Activated CD8-positive, alpha-beta T cell treated with anti-CD3 and anti-CD28 coated beads, Interleukin-2, amount 10 ng/mL, durations not matched to agents 7 days and 5 days (primary cell): ENCODE measurements at regions not wholly inside any gene's neighbourhood (a gene's known extent, or its start where the extent isn't known, plus 50 kb on each side); places are given as distances from the start of the nearest gene placed in this dataset.

ENCODE experiments used
- ATAC-seq: fragments of 150-1000 bp; cut with Tn5 transposase; one replicate; pipeline ENCODE4 v1.10.0; 2021; ENCODE audit warnings: moderate library complexity
- CTCF ChIA-PET: fragments of 350-600 bp; sonication (Branson Sonifier 250); formaldehyde crosslinking; loops from one replicate; lab custom pipeline; 2021; ENCODE audit warnings: antibody characterized with exemption; lab: Charles Lee
- POLR2A ChIA-PET: fragments of 350-600 bp; sonication (Branson Sonifier 250); formaldehyde crosslinking; loops from one replicate; lab custom pipeline; 2021; ENCODE audit warnings: antibody characterized with exemption; lab: Charles Lee
- DNase-seq: peaks from one replicate; pipeline ENCODE4 v3.0.0-alpha.2; 2020
- H3K27ac Mint-ChIP-seq: one replicate; pipeline ENCODE4 v1.8.0; 2021; ENCODE audit warnings: mild to moderate bottlenecking, mixed read lengths
- H3K27me3 Mint-ChIP-seq: one replicate; pipeline ENCODE4 v1.8.0; 2021; ENCODE audit warnings: low read depth, mixed read lengths
- H3K36me3 Mint-ChIP-seq: one replicate; pipeline ENCODE4 v1.8.0; 2021; ENCODE audit warnings: low read depth, mixed read lengths
- H3K4me1 Mint-ChIP-seq: one replicate; pipeline ENCODE4 v1.8.0; 2021; ENCODE audit warnings: low read depth, mixed read lengths
- H3K4me3 Mint-ChIP-seq: one replicate; pipeline ENCODE4 v1.8.0; 2021; ENCODE audit warnings: mild to moderate bottlenecking, mixed read lengths
- H3K9me3 Mint-ChIP-seq: one replicate; pipeline ENCODE4 v1.8.0; 2022; ENCODE audit warnings: mixed read lengths; ENCODE audit not compliant: insufficient read depth

DNA sequence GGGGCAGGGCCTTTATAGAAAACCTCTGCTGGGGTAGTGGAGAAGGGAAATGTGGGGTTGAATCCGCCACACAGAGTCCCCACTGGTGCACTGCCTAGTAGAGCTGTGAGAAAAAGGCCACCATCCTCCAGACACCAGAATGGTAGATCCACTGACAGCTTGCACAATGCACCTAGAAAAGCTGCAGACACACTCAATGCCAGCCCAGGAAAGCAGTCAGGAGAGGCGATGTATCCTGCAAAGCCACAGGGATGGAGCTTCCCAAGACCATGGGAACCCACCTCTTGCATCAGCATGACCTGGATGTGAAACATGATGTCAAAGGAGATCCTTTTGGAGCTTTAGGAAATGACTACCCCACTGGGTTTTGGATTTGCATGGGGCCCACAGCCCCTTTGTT, 958.0 kb upstream of the MIR17HG start:
- DNase-seq (no peak), ATAC-seq (no peak)
- no peaks in the 10 kb centered on the region for H3K4me1 Mint-ChIP-seq
- no peak overlapping the region for H3K27ac Mint-ChIP-seq
- peaks cover 26% of the 10 kb centered on the region for H3K9me3 Mint-ChIP-seq
- ChIA-PET CTCF (no interaction called here), POLR2A (no interaction called here)
- H3K4me3 Mint-ChIP-seq, result no peak overlapping the region
- no peaks in the 10 kb centered on the region for H3K36me3 Mint-ChIP-seq
- no peaks in the 10 kb centered on the region for H3K27me3 Mint-ChIP-seq

- POLR2A ChIA-PET, result no interaction called here
- Mint-ChIP-seq H3K9me3 (peaks cover 15% of the 10 kb centered on the region), H3K36me3 (no peaks in the 10 kb centered on the region), H3K4me3 (no peak overlapping the region), H3K4me1 (no peaks in the 10 kb centered on the region), H3K27ac (no peak overlapping the region), H3K27me3 (no peaks in the 10 kb centered on the region)
- ATAC-seq (no peak), DNase-seq (no peak)
- CTCF ChIA-PET, result no interaction called here
These were observed 954.1 kb upstream of the MIR17HG start for GRCh38 chr13:90393408-90393807.

DNA sequence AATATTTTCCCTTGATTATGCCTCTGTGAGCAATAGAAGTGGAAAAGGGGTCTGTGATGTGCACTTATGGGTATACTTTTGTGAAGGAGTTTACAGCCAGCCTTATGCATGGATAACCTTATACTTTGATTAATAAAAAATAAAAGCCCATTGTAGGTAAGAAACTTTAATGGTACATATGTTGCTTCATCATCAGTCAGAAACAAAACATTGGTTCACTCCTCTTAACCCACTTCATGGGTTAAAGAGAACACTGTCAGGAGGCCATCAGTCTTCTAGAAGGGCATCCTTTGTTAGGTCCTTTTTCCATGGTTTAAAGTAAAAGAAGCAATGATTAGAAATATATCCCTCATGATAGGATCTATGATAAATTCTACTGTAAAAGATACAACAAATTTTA, 952.1 kb upstream of the MIR17HG start:
- ChIA-PET POLR2A (no interaction called here), CTCF (no interaction called here)
- Mint-ChIP-seq H3K27ac (no peak overlapping the region), H3K4me1 (no peaks in the 10 kb centered on the region), H3K36me3 (no peaks in the 10 kb centered on the region), H3K27me3 (no peaks in the 10 kb centered on the region), H3K4me3 (no peak overlapping the region), H3K9me3 (peaks cover 14% of the 10 kb centered on the region)
- DNase-seq (no peak), ATAC-seq (no peak)

GRCh38 chr13:90395846-90396245, 951.6 kb upstream of the MIR17HG start:
- ChIA-PET CTCF (no interaction called here), POLR2A (no interaction called here)
- Mint-ChIP-seq H3K4me1 (no peaks in the 10 kb centered on the region), H3K27me3 (no peaks in the 10 kb centered on the region), H3K36me3 (no peaks in the 10 kb centered on the region), H3K9me3 (peaks cover 15% of the 10 kb centered on the region), H3K4me3 (no peak overlapping the region), H3K27ac (no peak overlapping the region)
- DNase-seq, result no peak
- no peak for ATAC-seq

DNA sequence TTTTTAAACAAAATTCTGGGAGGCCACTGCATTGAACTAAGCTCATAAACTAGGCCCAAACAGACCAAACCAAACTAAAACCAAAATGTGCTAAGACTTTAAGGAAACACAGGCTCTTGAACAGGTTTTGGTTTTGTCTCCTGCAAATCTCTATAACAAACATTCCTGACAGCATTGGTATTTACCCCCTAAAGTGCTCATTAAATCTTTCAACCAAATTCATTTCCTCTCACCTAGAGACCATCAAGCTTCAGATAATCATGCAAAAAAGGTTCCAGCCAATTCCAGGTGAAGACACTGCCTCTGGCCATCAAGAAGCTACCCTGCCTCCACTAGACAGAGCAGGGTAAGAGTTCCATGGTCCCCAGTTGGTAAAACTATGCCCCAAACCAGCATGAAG, 951.2 kb upstream of the MIR17HG start:
- H3K27ac Mint-ChIP-seq, result no peak overlapping the region
- no peaks in the 10 kb centered on the region for H3K36me3 Mint-ChIP-seq
- peaks cover 15% of the 10 kb centered on the region for H3K9me3 Mint-ChIP-seq
- no peaks in the 10 kb centered on the region for H3K27me3 Mint-ChIP-seq
- ATAC-seq, result no peak
- DNase-seq, result no peak
- no peaks in the 10 kb centered on the region for H3K4me1 Mint-ChIP-seq
- ChIA-PET POLR2A (no interaction called here), CTCF (no interaction called here)
- H3K4me3 Mint-ChIP-seq, result no peak overlapping the region

DNA sequence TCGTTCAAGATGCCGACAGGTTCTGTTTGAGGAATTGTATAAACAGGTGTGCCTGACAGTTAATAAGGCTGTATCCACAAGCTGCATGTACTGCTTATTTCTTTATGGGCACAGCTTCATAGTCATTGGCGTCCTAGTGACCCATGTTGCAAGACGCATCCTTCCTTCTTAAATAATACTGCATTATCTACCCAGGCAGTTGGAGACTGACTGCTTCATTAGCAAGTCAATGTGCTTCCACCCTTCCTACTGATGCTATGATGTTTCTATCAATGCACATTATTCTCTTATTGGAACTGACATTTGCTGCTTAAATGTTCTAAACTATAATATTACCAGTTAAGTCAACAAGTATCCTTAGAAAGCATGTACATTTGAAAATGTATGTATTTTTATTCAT, 950.0 kb upstream of the MIR17HG start:
- POLR2A ChIA-PET, result no interaction called here
- no peaks in the 10 kb centered on the region for H3K27me3 Mint-ChIP-seq
- no peak overlapping the region for H3K4me3 Mint-ChIP-seq
- CTCF ChIA-PET, result no interaction called here
- no peak for DNase-seq
- no peaks in the 10 kb centered on the region for H3K36me3 Mint-ChIP-seq
- no peak overlapping the region for H3K27ac Mint-ChIP-seq
- ATAC-seq, result no peak
- peaks cover 21% of the 10 kb centered on the region for H3K9me3 Mint-ChIP-seq
- H3K4me1 Mint-ChIP-seq, result no peaks in the 10 kb centered on the region

GRCh38 chr13:90400372-90400771, 947.1 kb upstream of the MIR17HG start:
- DNase-seq, result no peak
- H3K27me3 Mint-ChIP-seq, result no peaks in the 10 kb centered on the region
- peaks cover 25% of the 10 kb centered on the region for H3K9me3 Mint-ChIP-seq
- H3K4me1 Mint-ChIP-seq, result no peaks in the 10 kb centered on the region
- H3K36me3 Mint-ChIP-seq, result no peaks in the 10 kb centered on the region
- ATAC-seq, result no peak
- POLR2A ChIA-PET, result no interaction called here
- H3K4me3 Mint-ChIP-seq, result no peak overlapping the region
- H3K27ac Mint-ChIP-seq, result no peak overlapping the region
- CTCF ChIA-PET, result no interaction called here

- DNase-seq (no peak), ATAC-seq (no peak)
- Mint-ChIP-seq H3K4me3 (no peak overlapping the region), H3K4me1 (no peaks in the 10 kb centered on the region), H3K36me3 (no peaks in the 10 kb centered on the region), H3K27me3 (no peaks in the 10 kb centered on the region), H3K27ac (no peak overlapping the region), H3K9me3 (peaks cover 25% of the 10 kb centered on the region)
- CTCF ChIA-PET, result no interaction called here
- POLR2A ChIA-PET, result no interaction called here
These were observed 946.3 kb upstream of the MIR17HG start for GRCh38 chr13:90401150-90401549.

DNA sequence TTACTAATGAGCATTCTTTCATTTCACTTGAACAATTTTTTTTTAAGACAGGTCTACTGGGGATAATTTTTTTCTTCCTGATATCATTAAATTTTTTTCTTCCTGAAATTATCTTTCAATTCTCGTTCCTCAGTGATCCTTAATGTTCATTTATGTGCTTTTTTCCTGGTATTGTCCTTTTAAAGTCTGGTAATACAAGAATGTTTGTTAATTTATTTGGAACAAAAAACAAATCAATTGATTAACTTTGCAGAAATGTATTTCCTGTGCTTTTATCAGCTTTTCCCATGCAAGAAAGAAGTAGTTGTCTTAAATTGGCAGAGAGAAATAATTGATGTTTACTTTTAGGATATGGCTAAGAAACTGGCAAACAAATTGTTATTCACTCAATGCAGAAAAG, 945.4 kb upstream of the MIR17HG start:
- H3K4me3 Mint-ChIP-seq, result no peak overlapping the region
- CTCF ChIA-PET, result no interaction called here
- POLR2A ChIA-PET, result no interaction called here
- no peak overlapping the region for H3K27ac Mint-ChIP-seq
- no peak for DNase-seq
- H3K9me3 Mint-ChIP-seq, result peaks cover 22% of the 10 kb centered on the region
- H3K27me3 Mint-ChIP-seq, result no peaks in the 10 kb centered on the region
- no peak for ATAC-seq
- H3K4me1 Mint-ChIP-seq, result no peaks in the 10 kb centered on the region
- no peaks in the 10 kb centered on the region for H3K36me3 Mint-ChIP-seq

DNA sequence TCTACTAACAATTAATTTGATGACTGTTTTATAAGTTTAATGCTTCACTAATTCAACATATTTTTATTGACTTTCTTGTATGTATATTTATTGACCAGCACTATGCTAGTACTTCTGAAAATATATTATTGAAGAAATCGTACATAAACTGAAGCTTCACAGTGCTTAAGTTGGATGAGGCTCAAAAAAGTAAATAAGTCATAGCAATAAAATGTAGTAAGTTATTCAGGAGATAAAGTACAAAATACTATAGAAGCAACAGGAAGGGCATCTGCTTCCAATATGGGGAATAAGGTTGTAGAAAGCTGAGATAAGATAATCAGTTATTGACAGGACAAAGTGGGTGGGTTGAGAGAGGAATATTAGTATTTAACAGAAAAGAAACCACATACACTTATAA, 944.9 kb upstream of the MIR17HG start:
- Mint-ChIP-seq H3K36me3 (no peaks in the 10 kb centered on the region), H3K27ac (no peak overlapping the region), H3K4me1 (no peaks in the 10 kb centered on the region), H3K27me3 (no peaks in the 10 kb centered on the region), H3K9me3 (peaks cover 21% of the 10 kb centered on the region), H3K4me3 (no peak overlapping the region)
- CTCF ChIA-PET, result no interaction called here
- no peak for DNase-seq
- POLR2A ChIA-PET, result no interaction called here
- no peak for ATAC-seq

GRCh38 chr13:90403330-90404082, 944.0 kb upstream of the MIR17HG start:
- no peaks in the 10 kb centered on the region for H3K4me1 Mint-ChIP-seq
- peaks cover 21% of the 10 kb centered on the region for H3K9me3 Mint-ChIP-seq
- CTCF ChIA-PET, result no interaction called here

DNA sequence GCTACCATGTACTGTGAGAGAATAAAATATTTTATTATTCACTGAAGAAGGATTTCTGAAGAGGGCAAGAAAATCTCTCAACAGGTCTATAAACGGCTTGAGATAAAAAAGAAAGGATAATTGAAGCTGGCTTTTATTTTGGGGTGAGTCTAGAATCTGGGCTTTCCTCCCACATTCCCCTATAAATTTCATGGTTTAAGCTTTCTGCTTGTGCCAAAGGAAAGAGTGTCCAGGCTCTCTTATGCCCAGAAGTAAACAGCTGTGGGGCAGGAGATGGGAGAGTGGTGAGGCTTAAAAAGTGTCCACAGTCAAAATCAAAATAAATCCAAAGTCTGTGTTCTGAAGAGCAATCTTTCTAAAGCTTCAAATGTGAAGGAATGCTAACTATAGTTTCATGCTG, 942.2 kb upstream of the MIR17HG start:
- Mint-ChIP-seq H3K9me3 (peaks cover 18% of the 10 kb centered on the region), H3K4me1 (no peaks in the 10 kb centered on the region), H3K27ac (no peak overlapping the region), H3K27me3 (no peaks in the 10 kb centered on the region), H3K4me3 (no peak overlapping the region), H3K36me3 (no peaks in the 10 kb centered on the region)
- DNase-seq (no peak), ATAC-seq (no peak)
- ChIA-PET CTCF (no interaction called here), POLR2A (no interaction called here)

More at GRCh38 chr13:90403330-90404082, 944.0 kb upstream of the MIR17HG start:
- DNase-seq (no peak), ATAC-seq (no peak)
- POLR2A ChIA-PET, result no interaction called here
- H3K4me3 Mint-ChIP-seq, result no peak overlapping the region
- H3K27ac Mint-ChIP-seq, result no peak overlapping the region
- no peaks in the 10 kb centered on the region for H3K27me3 Mint-ChIP-seq
- H3K36me3 Mint-ChIP-seq, result no peaks in the 10 kb centered on the region

GRCh38 chr13:90412980-90413379, 934.5 kb upstream of the MIR17HG start:
- Mint-ChIP-seq H3K4me1 (no peaks in the 10 kb centered on the region), H3K4me3 (no peak overlapping the region), H3K9me3 (no peaks in the 10 kb centered on the region), H3K27ac (no peak overlapping the region), H3K27me3 (no peaks in the 10 kb centered on the region), H3K36me3 (no peaks in the 10 kb centered on the region)
- ATAC-seq (no peak), DNase-seq (no peak)
- POLR2A ChIA-PET, result no interaction called here
- CTCF ChIA-PET, result no interaction called here
